ENCODE measurements at regions not wholly inside any gene's neighbourhood (a gene's known extent, or its start where the extent isn't known, plus 50 kb on each side); places are given as distances from the start of the nearest gene placed in this dataset.
"Not testable (repeated sequence)": the region's sequence is repeated elsewhere in the genome, so short reads cannot be mapped to it uniquely, and the experiment has no call there.

DNA sequence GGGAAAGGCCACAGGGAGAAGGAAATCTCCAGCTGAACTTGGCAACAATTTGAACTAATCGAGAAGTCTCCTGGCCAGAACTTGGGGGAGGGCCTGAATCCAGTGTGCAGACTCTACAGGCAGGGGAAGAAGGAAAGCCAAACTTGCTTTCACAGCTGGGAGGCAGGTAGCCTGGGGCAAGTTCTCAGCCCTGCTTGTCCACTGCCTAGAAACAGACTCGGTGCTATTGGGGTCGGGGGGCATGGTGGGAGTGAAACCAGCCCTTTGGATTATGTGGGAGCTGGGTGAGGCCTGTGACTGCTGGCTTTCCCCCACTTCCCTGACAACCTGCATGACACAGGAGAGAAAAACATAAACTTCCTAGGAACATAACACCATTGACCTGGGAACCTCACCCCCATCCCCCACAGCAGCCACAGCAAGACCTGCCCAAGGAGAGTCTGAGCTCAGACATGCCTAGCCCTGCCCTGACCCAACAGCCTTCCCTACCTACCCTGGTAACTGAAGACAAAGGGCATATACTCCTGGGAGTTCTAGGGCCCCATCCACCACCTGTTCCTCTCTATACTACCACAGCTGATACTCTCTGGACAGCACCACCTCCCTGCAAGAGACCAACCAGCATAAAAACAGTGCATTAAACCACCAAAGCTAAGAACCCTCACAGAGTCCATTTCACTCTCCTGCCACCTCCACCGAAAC, 103.7 kb upstream of the MNS1 start:
- DNase-seq (ENCODE audit: low read depth) = no peak

DNA sequence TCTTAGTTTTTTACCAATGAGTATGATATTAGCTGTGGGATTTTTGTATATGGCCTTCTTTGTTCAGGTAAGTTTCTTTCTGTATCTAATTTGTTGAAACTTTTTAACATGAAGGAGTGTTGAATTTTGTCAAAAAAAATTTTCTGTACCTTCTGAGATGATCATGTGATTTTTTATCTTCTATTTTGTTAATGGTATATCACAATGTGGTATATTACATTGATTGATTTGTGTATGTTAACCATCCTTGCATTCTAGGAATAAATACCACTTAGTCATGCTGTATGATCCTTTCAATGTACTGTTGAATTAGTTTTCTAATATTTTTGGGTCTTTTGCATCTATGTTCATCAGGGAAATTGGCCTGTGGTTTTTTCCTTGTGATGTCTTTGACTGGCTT, 92.5 kb upstream of the MNS1 start:
- DNase-seq (ENCODE audit: low read depth) = no peak

DNA sequence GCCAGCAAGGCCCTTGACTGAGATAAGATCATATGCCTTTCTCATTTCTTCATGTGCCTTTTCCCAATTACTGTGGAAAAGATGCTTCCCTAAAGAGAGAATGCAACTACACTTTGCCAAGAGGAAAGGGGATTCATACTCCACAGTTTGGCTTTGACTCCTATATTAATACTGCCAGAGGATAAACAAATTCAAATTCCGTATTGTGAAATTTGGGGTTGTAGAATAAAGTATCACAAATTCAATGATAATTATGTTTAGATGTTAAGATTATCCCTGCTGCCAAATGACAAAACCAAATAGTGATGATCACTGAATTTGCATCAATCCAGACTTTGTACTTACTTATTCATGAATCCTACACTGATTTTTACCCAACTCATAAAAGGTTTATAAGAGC, 88.5 kb upstream of the MNS1 start:
- no peak for DNase-seq (ENCODE audit: low read depth)

DNA sequence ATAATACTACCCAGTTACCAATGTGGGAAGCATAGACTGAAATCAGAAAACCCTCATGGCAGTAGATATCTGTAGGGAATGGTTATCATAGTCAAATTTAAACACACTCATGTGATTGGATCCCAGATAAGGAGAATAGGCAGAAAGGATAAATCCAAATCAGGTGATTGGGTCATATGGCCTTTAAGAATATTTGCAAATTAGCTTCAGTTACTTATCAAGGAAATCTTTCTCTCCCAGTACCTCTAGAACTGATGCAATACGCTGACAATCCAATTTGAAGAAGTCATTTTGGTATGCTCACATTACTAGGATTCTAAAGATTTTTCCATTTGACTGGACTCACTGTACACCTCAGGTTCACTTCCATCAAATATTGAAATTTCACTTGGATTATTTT, 87.7 kb upstream of the MNS1 start:
- no peak for DNase-seq (ENCODE audit: low read depth)

DNA sequence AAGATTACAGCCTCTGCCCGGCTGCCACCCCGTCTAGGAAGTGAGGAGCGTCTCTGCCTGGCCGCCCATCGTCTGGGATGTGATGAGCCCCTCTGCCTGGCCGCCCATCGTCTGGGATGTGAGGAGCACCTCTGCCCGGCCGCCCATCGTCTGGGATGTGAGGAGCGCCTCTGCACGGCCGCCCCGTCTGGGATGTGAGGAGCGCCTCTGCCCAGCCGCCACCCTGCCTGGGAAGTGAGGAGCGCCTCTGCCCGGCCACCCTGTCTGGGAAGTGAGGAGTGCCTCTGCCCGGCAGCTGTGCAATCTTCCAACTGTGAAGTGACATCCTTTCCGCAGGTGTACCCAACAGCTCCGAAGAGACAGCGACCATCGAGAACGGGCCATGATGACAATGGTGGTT, 75.6 kb upstream of the MNS1 start:
- DNase-seq (ENCODE audit: low read depth) = not testable (repeated sequence)

DNA sequence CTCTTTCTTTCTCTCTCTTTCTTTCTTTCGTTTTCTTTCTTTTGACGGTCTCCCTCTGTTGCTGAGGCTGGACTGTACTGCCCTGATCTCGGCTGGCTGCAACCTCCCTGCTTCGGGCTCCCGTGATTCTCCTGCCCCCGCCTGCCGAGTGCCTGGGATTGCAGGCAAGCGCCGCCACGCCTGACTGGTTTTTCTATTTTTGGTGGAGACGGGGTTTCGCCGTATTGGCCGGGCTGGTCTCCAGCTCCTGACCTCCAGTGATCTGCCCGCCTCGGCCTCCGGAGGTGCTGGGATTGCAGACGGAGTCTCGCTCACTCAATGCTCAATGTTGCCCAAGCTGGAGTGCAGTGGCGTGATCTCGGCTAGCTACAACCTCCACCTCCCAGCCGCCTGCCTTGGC, 75.2 kb upstream of the MNS1 start:
- DNase-seq (ENCODE audit: low read depth) = not testable (repeated sequence)

DNA sequence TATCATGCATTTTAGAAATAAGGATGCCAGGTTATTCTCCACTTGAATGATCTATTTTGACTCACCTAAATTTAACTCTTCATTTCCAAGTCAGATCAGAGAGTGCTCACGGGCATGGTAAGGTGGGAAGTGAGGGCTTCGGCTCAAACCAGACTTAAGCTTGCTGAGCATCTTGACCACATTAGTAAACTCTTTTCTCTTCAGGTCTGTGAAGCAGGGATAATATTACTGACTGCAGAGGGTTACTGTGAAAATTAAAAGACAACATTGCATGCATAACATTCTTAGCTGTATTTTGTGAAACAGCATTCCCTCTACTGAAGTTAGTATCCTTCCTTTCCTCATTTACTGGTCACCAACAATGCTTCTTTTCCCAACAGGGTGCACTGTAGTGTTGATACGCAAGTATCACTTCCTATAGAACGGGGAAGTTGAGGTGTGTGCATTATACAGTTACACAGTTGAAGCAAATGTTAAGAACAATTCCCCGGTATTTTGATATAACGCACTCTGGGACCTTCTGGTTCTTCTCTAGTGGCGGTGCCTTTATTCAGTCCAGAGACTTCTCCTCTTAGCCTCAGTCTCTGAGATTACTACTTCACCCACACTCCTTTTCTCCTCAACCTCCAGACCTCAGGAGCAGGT, 74.1 kb upstream of the MNS1 start:
- DNase-seq (ENCODE audit: low read depth) = no peak

DNA sequence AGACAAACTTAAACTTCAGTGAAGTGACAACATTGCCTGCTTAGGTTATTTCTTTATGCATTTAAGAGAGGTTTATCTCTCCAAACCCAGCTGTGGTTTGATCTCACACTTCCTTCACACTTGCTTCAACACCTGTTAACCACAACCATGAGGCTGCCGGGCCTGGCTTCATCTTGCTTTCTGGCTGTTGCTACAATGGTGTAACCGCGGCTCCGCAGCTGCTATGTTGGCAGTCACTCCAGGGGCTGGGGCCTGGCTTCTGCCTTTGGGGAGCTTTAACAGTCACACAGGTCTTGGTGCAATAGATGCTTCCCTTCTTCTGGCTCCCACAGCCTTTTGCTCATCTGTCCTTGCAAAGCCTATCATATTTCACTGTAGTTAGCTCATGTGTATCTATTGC, 72.9 kb upstream of the MNS1 start:
- DNase-seq (ENCODE audit: low read depth) = no peak

DNA sequence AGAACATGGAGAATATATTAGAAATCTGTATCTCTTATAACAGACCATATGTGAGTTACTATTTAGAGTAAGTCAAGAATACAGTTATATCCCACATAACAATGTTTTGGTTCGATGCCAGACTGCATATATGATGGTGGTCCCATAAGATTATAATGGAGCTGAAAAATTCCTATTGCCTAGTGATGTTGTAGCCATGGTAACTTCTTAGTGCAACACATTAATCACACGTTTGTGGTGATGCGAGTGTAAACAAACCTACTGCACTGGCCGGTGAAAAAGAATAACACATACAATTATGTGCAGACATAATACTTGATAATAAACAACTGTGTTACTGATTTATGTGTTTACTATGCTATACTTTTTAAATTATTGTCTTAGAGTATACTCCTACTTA, 69.8 kb upstream of the MNS1 start:
- no peak for DNase-seq (ENCODE audit: low read depth)

DNA sequence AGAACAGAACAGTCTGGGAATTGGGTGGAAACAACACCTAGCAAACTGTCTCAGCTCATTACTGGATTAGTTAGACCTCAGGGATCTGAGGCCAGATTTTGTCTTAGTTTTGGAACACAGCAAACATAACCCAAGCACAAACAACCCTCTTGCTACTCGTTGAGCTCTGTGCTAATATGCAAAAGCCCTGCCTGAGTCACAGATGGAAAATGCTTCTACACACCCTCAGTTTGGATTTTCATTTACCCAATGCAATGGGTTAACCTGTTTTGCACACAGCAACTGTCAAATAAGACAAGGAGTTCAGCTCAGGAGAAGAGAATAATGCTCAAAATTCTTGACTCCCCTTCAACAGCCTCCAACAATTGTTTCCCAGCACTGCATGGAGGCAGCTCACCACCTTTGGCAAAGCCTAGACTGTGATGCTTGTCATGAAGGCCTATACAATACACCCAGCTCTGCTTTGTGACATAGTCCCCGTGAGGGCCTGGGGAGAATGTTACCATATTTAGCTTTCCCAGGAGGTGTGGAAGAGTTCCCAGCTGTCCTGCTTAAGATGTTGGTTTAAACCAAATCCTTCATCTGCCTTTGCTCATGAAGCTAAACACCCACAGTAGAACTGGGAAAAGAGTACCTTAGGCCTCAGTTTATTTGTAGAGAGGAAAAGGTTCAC, 68.9 kb upstream of the MNS1 start:
- no peak for DNase-seq (ENCODE audit: low read depth)

DNA sequence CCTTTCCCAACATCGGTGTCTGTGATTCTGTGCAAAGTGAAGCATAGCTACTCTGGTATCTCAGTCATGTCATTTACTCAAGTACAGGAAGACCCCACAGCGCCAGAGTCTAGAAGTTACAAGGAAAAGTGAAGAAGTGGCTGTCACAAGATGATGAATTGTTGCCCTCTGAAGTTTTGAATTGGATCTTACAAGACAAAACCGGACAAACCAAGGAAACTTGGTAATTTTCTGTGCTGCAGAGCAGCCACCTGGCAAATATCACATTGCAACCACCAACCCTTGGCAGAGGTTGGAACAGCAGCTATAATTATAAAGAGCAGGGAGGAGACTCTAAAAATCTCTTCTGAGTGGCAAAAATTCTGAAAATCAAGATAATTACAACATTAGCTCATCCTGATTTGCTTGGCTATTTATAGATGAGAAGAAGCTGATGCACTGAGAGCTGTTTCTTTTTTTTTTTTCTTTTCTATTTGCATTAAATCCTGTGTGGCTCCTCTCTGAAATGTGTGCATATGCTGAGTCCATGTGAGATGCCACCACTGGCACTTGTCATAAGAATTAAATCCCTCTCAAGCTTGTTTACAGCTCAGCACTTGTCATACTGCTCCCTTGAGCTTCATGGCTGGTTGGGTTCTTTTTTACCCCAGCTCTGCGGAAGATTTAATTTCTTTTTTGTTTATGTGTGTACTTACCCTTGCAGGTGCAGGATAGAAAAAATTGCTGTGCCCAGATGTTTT, 68.0 kb upstream of the MNS1 start:
- no peak for DNase-seq (ENCODE audit: low read depth)

DNA sequence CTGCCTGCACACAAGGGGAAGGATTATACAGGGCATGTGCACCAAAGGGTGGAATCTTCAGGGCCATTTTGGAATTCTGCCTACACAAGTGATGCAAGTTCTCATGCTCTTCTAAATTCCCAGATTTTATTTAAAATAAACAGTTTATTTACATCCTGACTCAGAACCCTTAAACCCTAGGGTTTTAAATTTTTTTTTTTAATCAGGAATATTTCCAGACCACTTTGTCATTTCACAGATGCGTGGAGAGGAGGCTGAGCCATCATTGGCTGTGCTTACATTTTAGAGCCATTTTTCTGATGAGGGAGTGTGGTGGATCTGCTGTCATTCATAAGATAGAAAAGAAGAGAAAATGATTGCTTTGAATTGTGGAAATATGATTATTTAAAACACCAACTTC, 65.2 kb upstream of the MNS1 start:
- no peak for DNase-seq (ENCODE audit: low read depth)

DNA sequence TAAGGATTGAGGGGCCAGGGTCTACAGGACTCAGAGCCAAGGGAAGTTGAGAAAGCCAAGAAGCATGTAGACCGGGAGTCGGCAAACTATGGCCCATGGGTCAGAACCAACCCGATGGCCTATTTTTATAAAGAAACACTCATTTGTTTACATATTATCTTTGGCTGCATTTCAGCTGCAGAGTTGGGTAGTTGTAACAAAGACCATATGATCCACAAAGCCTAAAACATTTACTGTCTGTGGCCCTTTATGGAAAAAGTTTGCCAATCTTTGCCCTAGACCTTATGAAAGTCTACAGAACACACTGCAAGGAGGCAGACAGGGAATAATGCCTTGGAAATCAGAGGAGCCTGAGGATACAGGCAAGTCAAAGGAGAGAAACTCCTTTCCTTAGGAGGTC, 63.2 kb upstream of the MNS1 start:
- no peak for DNase-seq (ENCODE audit: low read depth)

DNA sequence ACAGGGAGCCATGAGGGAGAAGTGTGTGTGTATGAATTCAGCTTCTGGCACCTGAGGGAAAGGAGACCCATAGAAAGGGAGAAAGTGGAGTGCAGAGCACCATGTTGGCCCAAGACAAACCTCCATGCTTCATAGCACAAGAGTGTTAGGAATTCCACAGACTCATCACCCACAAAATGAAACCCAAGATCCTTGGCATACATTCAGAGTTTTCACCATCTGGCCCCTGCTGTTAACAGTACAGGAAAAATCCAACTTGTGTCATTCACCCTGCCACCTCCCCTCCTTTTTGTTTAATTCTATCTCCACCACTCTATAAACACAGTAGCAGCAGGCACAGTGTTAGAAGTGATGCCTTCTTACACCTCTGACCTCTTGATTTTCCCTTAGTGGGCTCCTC, 60.0 kb upstream of the MNS1 start:
- DNase-seq (ENCODE audit: low read depth) = peak; percentile 31

DNA sequence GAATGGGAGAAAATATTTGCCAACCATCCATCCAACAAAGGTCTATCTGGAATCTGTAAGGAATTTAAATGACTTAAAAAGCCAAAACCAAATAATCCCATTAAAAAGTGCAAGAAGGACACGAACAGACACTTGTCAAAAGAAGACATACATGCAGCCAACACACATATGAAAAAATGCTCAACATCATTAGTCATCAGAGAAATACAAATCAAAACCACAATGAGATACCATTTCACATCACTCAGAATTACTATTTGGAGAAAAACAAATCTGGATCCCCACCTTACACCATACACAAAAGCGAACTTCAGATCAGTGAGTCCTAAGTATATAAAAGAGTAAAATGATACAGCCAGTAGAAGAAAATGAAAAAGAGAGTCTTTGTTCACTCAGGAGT, 58.6 kb upstream of the MNS1 start:
- DNase-seq (ENCODE audit: low read depth) = peak; percentile 11

DNA sequence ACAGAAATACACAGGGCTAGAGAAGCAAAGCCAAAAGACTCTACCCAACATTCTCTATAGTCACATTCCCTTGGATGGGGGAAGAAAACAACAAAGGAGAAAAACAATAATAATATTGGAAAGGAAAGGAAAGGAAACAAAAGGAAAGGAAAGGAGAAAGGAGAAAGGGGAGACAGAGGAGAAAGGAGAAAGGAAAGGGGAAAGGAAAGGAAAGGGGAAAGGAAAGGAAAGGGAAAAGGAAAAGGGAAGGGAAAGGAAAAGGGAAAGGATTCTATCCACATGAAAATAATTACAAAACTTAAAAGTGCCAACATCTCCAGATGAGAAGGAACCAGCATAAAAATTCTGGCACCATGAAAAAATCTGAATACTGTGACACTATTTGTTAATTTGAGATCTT, 54.1 kb upstream of the MNS1 start:
- no peak for DNase-seq (ENCODE audit: low read depth)

Data from HS-5 (cell line).